ENCODE measurements at regions not wholly inside any gene's neighbourhood (a gene's known extent, or its start where the extent isn't known, plus 50 kb on each side); places are given as distances from the start of the nearest gene placed in this dataset.

GRCh38 chr1:185473186-185473585 lies 156.1 kb upstream of the IVNS1ABP start:
- no peak overlapping the region for H3K27ac ChIP-seq (ENCODE audit: low read depth, low read length, poor library complexity, severe bottlenecking)
- H3K4me2 ChIP-seq (ENCODE audit: low read length), result no peak overlapping the region
- no peaks in the 10 kb centered on the region for H4K20me1 ChIP-seq (ENCODE audit: insufficient read depth, low read length)
- no peak overlapping the region for H2AFZ ChIP-seq (ENCODE audit: low read length)
- H3F3A ChIP-seq (ENCODE audit: insufficient read depth, low read length), result no peaks in the 10 kb centered on the region
- no peaks in the 10 kb centered on the region for H3K79me2 ChIP-seq (ENCODE audit: insufficient read depth, low read length)
- no peak for TF ChIP-seq EZH2 (IDR thresholded peaks at IDR 0.05; ENCODE audit: borderline replicate concordance, low read length)
- TF ChIP-seq CTCF (IDR thresholded peaks at IDR 0.05; ENCODE audit: low read length), result no peak
- no peak overlapping the region for H3K9ac ChIP-seq (ENCODE audit: low read length)
- H3K9me3 ChIP-seq (ENCODE audit: low read length), result no peaks in the 10 kb centered on the region
- no peaks in the 10 kb centered on the region for H3K4me1 ChIP-seq (ENCODE audit: insufficient read depth, low read length, severe bottlenecking)
- H3K9me2 ChIP-seq (ENCODE audit: low read depth, low read length), result no peaks in the 10 kb centered on the region
- no peak overlapping the region for H3K4me3 ChIP-seq (ENCODE audit: low read depth, low read length, poor library complexity, severe bottlenecking)
- H3K36me3 ChIP-seq (ENCODE audit: insufficient read depth, low read length), result no peaks in the 10 kb centered on the region
- no peaks in the 10 kb centered on the region for H3K27me3 ChIP-seq (ENCODE audit: insufficient read depth, low read length)

DNA sequence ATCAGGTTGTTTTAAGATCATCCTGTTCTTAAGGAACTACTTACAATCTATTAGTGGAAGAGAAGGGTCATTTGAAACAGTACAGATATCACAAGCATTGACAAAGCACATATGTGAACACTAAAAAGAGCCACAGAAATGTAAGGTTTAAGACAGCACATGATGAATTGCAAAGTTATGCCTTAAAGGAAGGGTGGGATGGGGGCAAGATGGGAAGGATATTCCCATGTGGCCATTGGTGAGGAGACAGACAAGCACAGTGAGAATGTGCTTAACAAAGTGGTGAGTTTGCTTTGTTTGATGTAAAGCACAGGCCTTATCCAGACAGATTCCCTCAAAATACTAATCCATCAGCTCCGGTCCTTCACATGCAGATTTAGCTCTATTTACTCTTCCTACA lies 151.6 kb upstream of the IVNS1ABP start:
- no peaks in the 10 kb centered on the region for H3K79me2 ChIP-seq (ENCODE audit: insufficient read depth, low read length)
- H3K4me3 ChIP-seq (ENCODE audit: low read depth, low read length, poor library complexity, severe bottlenecking), result no peak overlapping the region
- TF ChIP-seq EZH2 (IDR thresholded peaks at IDR 0.05; ENCODE audit: borderline replicate concordance, low read length) (no peak), CTCF (IDR thresholded peaks at IDR 0.05; ENCODE audit: low read length) (no peak)
- no peaks in the 10 kb centered on the region for H3K27me3 ChIP-seq (ENCODE audit: insufficient read depth, low read length)
- no peaks in the 10 kb centered on the region for H3K4me1 ChIP-seq (ENCODE audit: insufficient read depth, low read length, severe bottlenecking)
- H3K9me3 ChIP-seq (ENCODE audit: low read length), result no peaks in the 10 kb centered on the region
- H3K9ac ChIP-seq (ENCODE audit: low read length), result no peak overlapping the region
- no peak overlapping the region for H2AFZ ChIP-seq (ENCODE audit: low read length)
- no peaks in the 10 kb centered on the region for H3K9me2 ChIP-seq (ENCODE audit: low read depth, low read length)
- no peaks in the 10 kb centered on the region for H3K36me3 ChIP-seq (ENCODE audit: insufficient read depth, low read length)
- H4K20me1 ChIP-seq (ENCODE audit: insufficient read depth, low read length), result no peaks in the 10 kb centered on the region
- no peak overlapping the region for H3K27ac ChIP-seq (ENCODE audit: low read depth, low read length, poor library complexity, severe bottlenecking)
- no peaks in the 10 kb centered on the region for H3F3A ChIP-seq (ENCODE audit: insufficient read depth, low read length)
- no peak overlapping the region for H3K4me2 ChIP-seq (ENCODE audit: low read length)

DNA sequence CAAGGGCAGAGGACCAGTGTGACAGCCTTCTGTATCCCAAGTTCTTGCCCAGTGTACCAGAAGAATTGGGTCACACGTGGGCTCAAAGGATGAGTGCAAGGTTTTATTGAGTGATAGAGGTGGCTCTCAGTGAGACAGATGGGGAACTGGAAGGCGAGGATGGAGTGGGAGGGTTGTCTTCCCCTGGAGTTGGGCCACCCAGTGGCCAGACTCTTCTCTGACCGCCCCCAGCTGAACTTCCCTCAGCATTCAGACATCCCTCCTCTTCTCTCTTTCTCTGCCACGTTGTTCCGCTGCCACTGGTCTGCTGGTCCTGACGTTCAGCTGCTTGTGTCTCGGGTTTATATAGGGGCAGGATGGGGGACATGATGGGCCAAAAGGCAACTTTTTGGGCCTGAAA lies 150.1 kb upstream of the IVNS1ABP start:
- Histone ChIP-seq H4K20me1 (ENCODE audit: insufficient read depth, low read length) (no peaks in the 10 kb centered on the region), H3K4me2 (ENCODE audit: low read length) (no peak overlapping the region), H3K36me3 (ENCODE audit: insufficient read depth, low read length) (no peaks in the 10 kb centered on the region), H3K79me2 (ENCODE audit: insufficient read depth, low read length) (no peaks in the 10 kb centered on the region), H3K4me3 (ENCODE audit: low read depth, low read length, poor library complexity, severe bottlenecking) (no peak overlapping the region), H3K27me3 (ENCODE audit: insufficient read depth, low read length) (no peaks in the 10 kb centered on the region), H3K27ac (ENCODE audit: low read depth, low read length, poor library complexity, severe bottlenecking) (no peak overlapping the region), H3K9me3 (ENCODE audit: low read length) (no peaks in the 10 kb centered on the region), H3K4me1 (ENCODE audit: insufficient read depth, low read length, severe bottlenecking) (no peaks in the 10 kb centered on the region), H3K9ac (ENCODE audit: low read length) (no peak overlapping the region), H3F3A (ENCODE audit: insufficient read depth, low read length) (no peaks in the 10 kb centered on the region), H2AFZ (ENCODE audit: low read length) (no peak overlapping the region), H3K9me2 (ENCODE audit: low read depth, low read length) (no peaks in the 10 kb centered on the region)
- TF ChIP-seq CTCF (IDR thresholded peaks at IDR 0.05; ENCODE audit: low read length), result no peak
- no peak for TF ChIP-seq EZH2 (IDR thresholded peaks at IDR 0.05; ENCODE audit: borderline replicate concordance, low read length)
